CD8-positive, alpha-beta memory T cell (primary cell): ENCODE measurements at regions not wholly inside any gene's neighbourhood (a gene's known extent, or its start where the extent isn't known, plus 50 kb on each side); places are given as distances from the start of the nearest gene placed in this dataset.
"Not testable (repeated sequence)": the region's sequence is repeated elsewhere in the genome, so short reads cannot be mapped to it uniquely, and the experiment has no call there.

Experiments used
- CTCF ChIA-PET: fragments of 350-600 bp; sonication (Branson Sonifier 250); formaldehyde crosslinking; loops from one replicate; lab custom pipeline; 2021; ENCODE audit warnings: antibody characterized with exemption; lab: Charles Lee
- POLR2A ChIA-PET: fragments of 350-600 bp; sonication (Branson Sonifier 250); formaldehyde crosslinking; loops from one replicate; lab custom pipeline; 2021; ENCODE audit warnings: antibody characterized with exemption; lab: Charles Lee
- DNase-seq, 5 donors: peaks; one replicate each; pipeline versions ENCODE4 v3.0.0 to v3.0.0-alpha.2; 2020 to 2022; ENCODE audit warnings: mixed read lengths in 1 of 5
- H3K27ac ChIP-seq: one replicate; pipeline ENCODE4 v1.7.0; 2013; ENCODE audit warnings: low read depth, mild to moderate bottlenecking, low read length, moderate library complexity
- H3K27me3 ChIP-seq: 2 replicates; pipeline ENCODE4 v1.7.0; 2013; ENCODE audit warnings: low read length, mild to moderate bottlenecking; ENCODE audit not compliant: insufficient read depth, poor library complexity, severe bottlenecking
- H3K36me3 ChIP-seq: 2 replicates; pipeline ENCODE4 v1.7.0; 2013; ENCODE audit warnings: mild to moderate bottlenecking, low read length, moderate library complexity; ENCODE audit not compliant: insufficient read depth
- H3K4me1 ChIP-seq: 2 replicates; pipeline ENCODE4 v1.7.0; 2013; ENCODE audit warnings: mild to moderate bottlenecking, low read length, moderate library complexity; ENCODE audit not compliant: insufficient read depth
- H3K4me3 ChIP-seq: 2 replicates; pipeline ENCODE4 v1.7.0; 2013; ENCODE audit warnings: mild to moderate bottlenecking, low read length
- H3K9me3 ChIP-seq: 2 replicates; pipeline ENCODE4 v1.7.0; 2013; ENCODE audit warnings: mild to moderate bottlenecking, low read length
- H3K27ac Mint-ChIP-seq, 8 donors: one replicate each; pipeline ENCODE4 v1.8.0; 2020 to 2021; ENCODE audit warnings: mixed read lengths in 8 of 8, mild to moderate bottlenecking in 6 of 8, inconsistent platforms in 3 of 8, moderate library complexity in 3 of 8
- H3K27me3 Mint-ChIP-seq, 2 donors: one replicate each; pipeline ENCODE4 v1.8.0; 2020 to 2021; ENCODE audit warnings: mixed read lengths in 2 of 2, mild to moderate bottlenecking in 1 of 2, moderate library complexity in 1 of 2
- H3K36me3 Mint-ChIP-seq, 3 donors: one replicate each; pipeline ENCODE4 v1.8.0; 2020 to 2021; ENCODE audit warnings: mixed read lengths in 3 of 3, inconsistent platforms in 1 of 3, mild to moderate bottlenecking in 1 of 3
- H3K4me1 Mint-ChIP-seq, 3 donors: one replicate each; pipeline ENCODE4 v1.8.0; 2020 to 2021; ENCODE audit warnings: mixed read lengths in 3 of 3, inconsistent platforms in 1 of 3, mild to moderate bottlenecking in 1 of 3
- H3K4me3 Mint-ChIP-seq, 7 donors: one replicate each; pipeline ENCODE4 v1.8.0; 2020 to 2021; ENCODE audit warnings: mixed read lengths in 7 of 7, mild to moderate bottlenecking in 6 of 7, moderate library complexity in 4 of 7, inconsistent platforms in 2 of 7
- H3K9me3 Mint-ChIP-seq, 5 donors: one replicate each; pipeline ENCODE4 v1.8.0; 2020 to 2022; ENCODE audit warnings: mixed read lengths in 5 of 5, mild to moderate bottlenecking in 3 of 5, moderate library complexity in 2 of 5, inconsistent platforms in 1 of 5

DNA sequence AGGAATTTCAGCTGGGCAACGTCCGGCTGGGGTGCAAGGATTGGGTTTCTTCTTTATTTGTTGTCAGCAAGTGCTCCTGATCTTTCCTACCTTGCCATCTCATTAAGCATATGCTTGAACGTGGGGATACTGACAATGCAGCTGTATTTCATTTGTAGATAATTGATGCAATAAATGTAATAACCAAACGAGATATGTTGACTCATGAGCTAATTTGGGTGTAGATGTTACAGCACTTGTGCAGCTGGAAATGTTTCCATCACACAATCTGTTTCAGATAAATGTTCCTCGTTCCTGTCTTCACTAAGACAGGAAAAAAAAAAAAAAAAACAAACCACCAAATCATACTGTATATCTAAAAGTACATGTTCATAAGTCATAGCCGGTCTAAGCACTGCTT, 123.8 kb downstream of the DMRT2 start:
- Mint-ChIP-seq H3K36me3 (no peaks in the 10 kb centered on the region), H3K4me1 (no peaks in the 10 kb centered on the region), H3K9me3 (peaks cover 0 to 13% (median 1%) of the 10 kb centered on the region in 5 donors), H3K27me3 (peaks cover 0 to 2% of the 10 kb centered on the region in 2 donors), H3K27ac (no peak overlapping the region), H3K4me3 (no peak overlapping the region)
- Histone ChIP-seq H3K9me3 (no peaks in the 10 kb centered on the region), H3K36me3 (no peaks in the 10 kb centered on the region), H3K27me3 (no peaks in the 10 kb centered on the region), H3K27ac (no peak overlapping the region), H3K4me3 (no peak overlapping the region), H3K4me1 (no peaks in the 10 kb centered on the region)
- ChIA-PET CTCF (no interaction called here), POLR2A (no interaction called here)
- no peak for DNase-seq

DNA sequence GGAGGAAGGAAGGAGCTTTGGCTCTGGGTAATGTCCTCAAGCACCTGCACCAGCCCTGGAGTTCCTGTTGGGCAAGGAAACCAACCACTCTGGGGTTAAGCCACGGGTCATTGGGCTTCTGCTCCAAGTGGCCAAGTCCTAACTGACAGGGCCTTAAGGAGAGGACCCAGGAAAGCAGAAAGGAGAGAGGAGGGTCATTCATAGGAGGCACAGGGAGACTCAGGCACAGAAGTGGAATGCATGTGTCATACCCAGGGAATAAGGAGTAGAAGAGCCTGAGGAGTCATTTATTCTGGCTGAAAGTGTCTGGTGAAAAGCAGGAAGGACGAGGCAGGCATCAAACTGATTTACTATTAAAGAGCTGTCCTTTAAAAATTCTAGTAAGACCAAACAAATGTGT, 129.2 kb downstream of the DMRT2 start:
- H3K27me3 ChIP-seq = no peaks in the 10 kb centered on the region
- no peak for DNase-seq
- H3K4me1 ChIP-seq = no peaks in the 10 kb centered on the region
- Mint-ChIP-seq H3K4me3 (no peak overlapping the region), H3K36me3 (no peaks in the 10 kb centered on the region), H3K27me3 (no peaks in the 10 kb centered on the region), H3K27ac (no peak overlapping the region), H3K4me1 (no peaks in the 10 kb centered on the region), H3K9me3 (peaks cover 0 to 13% (median 1%) of the 10 kb centered on the region in 5 donors)
- ChIA-PET POLR2A (no interaction called here), CTCF (no interaction called here)
- H3K27ac ChIP-seq = no peak overlapping the region
- no peaks in the 10 kb centered on the region for H3K9me3 ChIP-seq
- H3K36me3 ChIP-seq = no peaks in the 10 kb centered on the region
- H3K4me3 ChIP-seq = no peak overlapping the region

DNA sequence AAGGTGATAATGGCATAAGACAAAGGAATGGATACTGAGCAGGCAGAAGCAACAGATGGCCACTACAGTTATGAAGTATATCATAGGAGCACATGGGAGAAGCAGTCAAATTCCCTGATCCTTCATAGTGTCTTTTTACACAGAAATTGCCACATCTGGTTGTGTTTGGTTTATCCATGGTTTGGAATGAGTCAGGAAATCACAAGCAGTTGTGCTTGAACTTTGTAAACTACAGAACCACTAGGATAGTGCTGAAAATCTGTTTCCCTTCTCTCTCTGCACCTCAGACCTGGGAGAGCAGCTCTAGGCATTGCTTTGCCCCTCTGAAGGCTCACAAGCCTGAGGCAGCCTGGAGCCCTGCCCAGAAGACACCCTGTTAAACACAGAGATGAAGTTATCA, 134.0 kb downstream of the DMRT2 start:
- no peaks in the 10 kb centered on the region for H3K27me3 ChIP-seq
- POLR2A ChIA-PET = no interaction called here
- H3K9me3 Mint-ChIP-seq = peaks cover 2 to 11% (median 7%) of the 10 kb centered on the region in 5 donors

DNA sequence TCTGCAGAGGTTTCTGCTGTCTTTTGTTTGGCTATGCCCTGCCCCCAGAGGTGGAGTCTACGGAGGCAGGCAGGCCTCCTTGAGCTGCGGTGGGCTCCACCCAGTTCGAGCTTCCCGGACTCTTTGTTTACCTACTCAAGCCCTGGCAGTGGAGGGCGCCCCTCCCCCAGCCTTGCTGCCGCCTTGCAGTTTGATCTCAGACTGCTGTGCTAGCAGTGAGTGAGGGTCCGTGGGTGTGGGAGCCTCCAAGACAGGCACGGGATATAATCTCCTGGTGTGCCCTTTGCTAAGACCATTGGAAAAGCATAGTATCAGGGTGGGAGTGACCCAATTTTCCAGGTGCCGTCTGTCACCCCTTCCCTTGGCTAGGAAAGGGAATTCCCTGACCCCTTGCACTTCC, 137.0 kb downstream of the DMRT2 start:
- H3K9me3 ChIP-seq, DNase-seq, H3K27ac Mint-ChIP-seq, H3K4me3 ChIP-seq, H3K27me3 Mint-ChIP-seq, POLR2A ChIA-PET, H3K4me3 Mint-ChIP-seq, H3K27me3 ChIP-seq, CTCF ChIA-PET, H3K4me1 ChIP-seq, H3K36me3 Mint-ChIP-seq, H3K36me3 ChIP-seq, H3K27ac ChIP-seq, H3K4me1 Mint-ChIP-seq: not testable (repeated sequence)
- H3K9me3 Mint-ChIP-seq = peaks cover 5 to 13% (median 8%) of the 10 kb centered on the region in 5 donors

More for the DNA sequence above, 134.0 kb downstream of the DMRT2 start:
- H3K27ac ChIP-seq = no peak overlapping the region
- Mint-ChIP-seq H3K4me1 (no peaks in the 10 kb centered on the region), H3K27me3 (peaks cover 0 to 2% of the 10 kb centered on the region in 2 donors), H3K4me3 (no peak overlapping the region), H3K36me3 (no peaks in the 10 kb centered on the region), H3K27ac (no peak overlapping the region)
- no peaks in the 10 kb centered on the region for H3K9me3 ChIP-seq
- no peaks in the 10 kb centered on the region for H3K4me1 ChIP-seq
- DNase-seq = no peak
- no peaks in the 10 kb centered on the region for H3K36me3 ChIP-seq
- CTCF ChIA-PET = no interaction called here
- H3K4me3 ChIP-seq = no peak overlapping the region

DNA sequence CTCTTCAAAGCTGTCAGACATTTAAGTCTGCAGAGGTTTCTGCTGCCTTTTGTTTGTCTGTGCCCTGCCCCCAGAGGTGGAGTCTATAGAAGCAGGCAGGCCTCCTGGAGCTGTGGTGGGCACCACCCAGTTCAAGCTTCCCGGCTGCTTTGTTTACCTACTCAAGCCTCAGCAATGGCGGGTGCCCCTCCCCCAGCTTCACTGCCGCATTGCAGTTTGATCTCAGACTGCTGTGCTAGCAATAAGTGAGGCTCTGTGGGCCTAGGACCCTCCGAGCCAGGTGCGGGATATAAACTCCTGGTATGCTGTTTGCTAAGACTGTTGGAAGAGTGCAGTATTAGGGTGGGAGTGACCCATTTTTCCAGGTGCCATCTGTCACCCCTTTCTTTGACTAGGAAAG, 145.5 kb downstream of the DMRT2 start:
- DNase-seq, H3K4me3 ChIP-seq, H3K27ac ChIP-seq, H3K36me3 ChIP-seq, H3K27ac Mint-ChIP-seq, H3K4me1 Mint-ChIP-seq, H3K4me3 Mint-ChIP-seq, H3K36me3 Mint-ChIP-seq, H3K27me3 ChIP-seq, H3K9me3 Mint-ChIP-seq, H3K27me3 Mint-ChIP-seq, CTCF ChIA-PET, H3K4me1 ChIP-seq, POLR2A ChIA-PET, H3K9me3 ChIP-seq: not testable (repeated sequence)

DNA sequence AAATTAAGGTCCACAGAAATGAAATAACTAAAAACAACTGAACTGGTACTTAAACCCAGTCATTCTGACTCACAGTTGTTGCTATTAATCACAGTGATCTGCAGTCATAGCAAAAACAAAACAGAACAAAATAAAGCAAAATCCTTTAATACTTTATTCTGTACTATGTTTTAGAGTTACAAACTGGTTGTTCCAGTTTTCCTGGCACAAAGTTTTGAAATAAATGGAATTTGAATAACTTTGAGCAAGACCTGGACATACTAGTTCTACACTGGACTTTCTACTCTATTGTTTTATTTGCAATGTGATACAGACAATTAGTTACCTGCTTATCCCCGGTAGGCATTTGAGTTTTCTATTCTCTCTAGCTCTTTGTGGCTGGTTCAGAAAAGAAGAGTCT, 147.9 kb downstream of the DMRT2 start:
- ChIA-PET CTCF (no interaction called here), POLR2A (no interaction called here)
- Histone ChIP-seq H3K27me3 (no peaks in the 10 kb centered on the region), H3K4me3 (no peak overlapping the region), H3K36me3 (no peaks in the 10 kb centered on the region), H3K27ac (no peak overlapping the region), H3K4me1 (no peaks in the 10 kb centered on the region), H3K9me3 (no peaks in the 10 kb centered on the region)
- H3K36me3 Mint-ChIP-seq = no peaks in the 10 kb centered on the region
- H3K27ac Mint-ChIP-seq = no peak overlapping the region
- peaks cover 0 to 6% (median 3%) of the 10 kb centered on the region in 5 donors for H3K9me3 Mint-ChIP-seq
- no peaks in the 10 kb centered on the region for H3K4me1 Mint-ChIP-seq
- no peak for DNase-seq
- H3K27me3 Mint-ChIP-seq = peaks cover 0 to 1% of the 10 kb centered on the region in 2 donors
- no peak overlapping the region for H3K4me3 Mint-ChIP-seq

DNA sequence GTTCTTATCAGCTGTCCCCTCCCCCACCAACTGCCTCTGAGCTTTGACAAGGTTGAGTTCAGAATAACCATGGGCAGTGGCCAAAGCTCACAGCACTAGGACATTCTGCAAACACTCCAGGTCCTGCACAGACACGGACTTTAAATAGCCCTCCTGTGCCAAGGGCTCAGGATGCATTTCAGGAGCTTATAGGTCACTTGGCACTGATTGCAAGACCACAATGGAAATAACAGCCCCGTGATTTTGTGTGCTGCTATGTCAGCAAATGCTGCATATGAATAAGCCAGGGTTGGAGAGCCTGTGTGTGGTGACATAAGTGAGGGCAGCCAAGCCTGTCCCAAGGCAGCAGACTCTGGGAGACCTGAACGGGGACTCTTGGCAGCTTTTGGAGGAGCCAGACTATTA, 150.7 kb downstream of the DMRT2 start:
- POLR2A ChIA-PET = no interaction called here
- Histone ChIP-seq H3K27me3 (no peaks in the 10 kb centered on the region), H3K4me3 (no peak overlapping the region), H3K27ac (no peak overlapping the region), H3K36me3 (no peaks in the 10 kb centered on the region), H3K9me3 (no peaks in the 10 kb centered on the region), H3K4me1 (no peaks in the 10 kb centered on the region)
- H3K4me1 Mint-ChIP-seq = no peaks in the 10 kb centered on the region
- H3K4me3 Mint-ChIP-seq = no peak overlapping the region
- H3K27ac Mint-ChIP-seq = no peak overlapping the region
- H3K27me3 Mint-ChIP-seq = peaks cover 0 to 1% of the 10 kb centered on the region in 2 donors
- peaks cover 0 to 6% (median 2%) of the 10 kb centered on the region in 5 donors for H3K9me3 Mint-ChIP-seq
- CTCF ChIA-PET = no interaction called here
- H3K36me3 Mint-ChIP-seq = no peaks in the 10 kb centered on the region
- no peak for DNase-seq

DNA sequence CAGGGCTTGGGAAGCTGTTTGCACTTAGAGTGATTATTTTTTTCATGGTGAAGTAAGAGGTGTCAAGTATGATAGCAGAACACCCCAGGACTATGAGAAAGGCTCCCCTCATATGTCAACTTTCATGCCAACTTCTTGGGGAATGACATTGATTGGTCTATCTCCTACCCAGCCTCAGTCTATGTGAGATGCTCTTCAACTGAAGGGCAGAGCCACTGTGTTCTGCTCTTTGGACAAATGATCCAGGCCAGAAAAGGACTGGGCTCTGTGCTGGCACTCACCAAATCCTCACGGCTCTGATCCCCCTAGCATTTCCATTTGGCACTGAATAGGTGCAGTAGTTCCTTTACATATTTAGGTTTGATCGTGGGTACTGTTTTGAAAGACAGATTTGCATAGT, 151.1 kb downstream of the DMRT2 start:
- no peaks in the 10 kb centered on the region for H3K4me1 Mint-ChIP-seq
- H3K4me3 Mint-ChIP-seq = no peak overlapping the region
- DNase-seq = no peak
- Histone ChIP-seq H3K9me3 (no peaks in the 10 kb centered on the region), H3K4me1 (no peaks in the 10 kb centered on the region), H3K36me3 (no peaks in the 10 kb centered on the region), H3K4me3 (no peak overlapping the region), H3K27ac (no peak overlapping the region), H3K27me3 (no peaks in the 10 kb centered on the region)
- no peak overlapping the region for H3K27ac Mint-ChIP-seq
- ChIA-PET CTCF (no interaction called here), POLR2A (no interaction called here)
- peaks cover 0 to 1% of the 10 kb centered on the region in 2 donors for H3K27me3 Mint-ChIP-seq
- H3K9me3 Mint-ChIP-seq = peaks cover 0 to 3% (median 2%) of the 10 kb centered on the region in 5 donors
- no peaks in the 10 kb centered on the region for H3K36me3 Mint-ChIP-seq

DNA sequence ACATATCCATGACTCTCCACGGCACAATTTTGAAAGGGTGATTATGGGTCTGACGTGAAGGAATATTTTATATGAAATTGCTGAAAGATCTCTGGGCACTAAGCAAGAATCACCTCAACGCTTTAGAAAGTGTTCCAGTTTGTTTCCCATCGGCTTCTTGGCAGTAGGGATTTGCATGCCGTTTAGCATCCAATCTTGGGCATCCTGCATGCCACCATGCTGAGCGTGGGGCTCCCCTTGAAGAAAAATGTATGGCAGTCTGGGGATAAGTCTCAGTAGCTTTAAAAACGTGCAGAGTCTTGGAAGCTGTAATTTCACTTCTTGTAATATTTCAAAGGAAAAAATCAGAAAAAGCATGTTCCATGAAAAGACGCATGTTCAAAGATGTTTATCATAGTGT, 151.7 kb downstream of the DMRT2 start:
- no peak overlapping the region for H3K27ac ChIP-seq
- no peaks in the 10 kb centered on the region for H3K9me3 ChIP-seq
- DNase-seq = no peak
- no peaks in the 10 kb centered on the region for H3K27me3 ChIP-seq
- no peak overlapping the region for H3K4me3 ChIP-seq
- H3K4me1 Mint-ChIP-seq = no peaks in the 10 kb centered on the region
- no peak overlapping the region for H3K27ac Mint-ChIP-seq
- H3K36me3 ChIP-seq = no peaks in the 10 kb centered on the region
- no peaks in the 10 kb centered on the region for H3K36me3 Mint-ChIP-seq
- no peak overlapping the region for H3K4me3 Mint-ChIP-seq
- peaks cover 0 to 3% (median 2%) of the 10 kb centered on the region in 5 donors for H3K9me3 Mint-ChIP-seq
- no peaks in the 10 kb centered on the region for H3K4me1 ChIP-seq
- peaks cover 0 to 1% of the 10 kb centered on the region in 2 donors for H3K27me3 Mint-ChIP-seq
- ChIA-PET POLR2A (no interaction called here), CTCF (no interaction called here)
